IPS-18a (cell line): ENCODE measurements at regions not wholly inside any gene's neighbourhood (a gene's known extent, or its start where the extent isn't known, plus 50 kb on each side); places are given as distances from the start of the nearest gene placed in this dataset.

Source experiments
- H3K27ac ChIP-seq: one replicate; pipeline ENCODE4 v1.5.1; 2013; ENCODE audit warnings: low read length
- H3K27me3 ChIP-seq: one replicate; pipeline ENCODE4 v1.6.1; 2013; ENCODE audit warnings: mild to moderate bottlenecking, low read length; ENCODE audit not compliant: control insufficient read depth, insufficient read depth
- H3K36me3 ChIP-seq: one replicate; pipeline ENCODE4 v1.6.1; 2013; ENCODE audit warnings: low read depth, low read length; ENCODE audit not compliant: control insufficient read depth
- H3K4me1 ChIP-seq: one replicate; pipeline ENCODE4 v1.6.1; 2013; ENCODE audit warnings: low read depth, low read length; ENCODE audit not compliant: control insufficient read depth
- H3K4me3 ChIP-seq: one replicate; pipeline ENCODE4 v1.5.1; 2013; ENCODE audit warnings: low read length
- H3K9ac ChIP-seq: one replicate; pipeline ENCODE4 v1.6.1; 2013; ENCODE audit warnings: mild to moderate bottlenecking, low read length, moderate library complexity
- H3K9me3 ChIP-seq: one replicate; pipeline ENCODE4 v1.6.1; 2013; ENCODE audit warnings: low read depth, low read length; ENCODE audit not compliant: control insufficient read depth

GRCh38 chr4:125541836-125542385, 227.2 kb downstream of the FAT4 start:
- no peaks in the 10 kb centered on the region for H3K4me1 ChIP-seq
- no peaks in the 10 kb centered on the region for H3K36me3 ChIP-seq
- H3K4me3 ChIP-seq, result no peak overlapping the region
- H3K9ac ChIP-seq, result no peak overlapping the region
- no peak overlapping the region for H3K27ac ChIP-seq
- no peaks in the 10 kb centered on the region for H3K27me3 ChIP-seq
- H3K9me3 ChIP-seq, result no peaks in the 10 kb centered on the region

DNA sequence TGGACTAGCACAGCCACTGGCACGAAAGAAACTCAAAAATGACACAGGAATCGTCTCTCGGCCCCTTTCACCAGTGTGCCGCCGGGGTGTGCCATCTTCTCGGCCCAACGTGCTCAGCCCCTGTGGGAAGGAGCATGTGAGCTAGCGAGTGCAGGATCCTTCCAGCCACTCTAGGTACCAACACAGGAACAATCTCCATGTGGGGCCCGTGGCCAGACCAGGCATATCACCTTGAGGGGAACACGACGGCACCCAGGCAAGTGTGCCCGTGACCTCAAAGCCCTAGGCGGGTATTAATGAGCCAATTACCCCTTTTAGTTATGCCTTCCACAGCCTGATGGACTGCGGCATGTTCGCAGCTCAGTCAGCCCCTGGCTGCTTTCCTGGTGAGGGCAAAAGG, 231.5 kb downstream of the FAT4 start:
- H3K9me3 ChIP-seq, result no peaks in the 10 kb centered on the region
- no peaks in the 10 kb centered on the region for H3K27me3 ChIP-seq
- no peak overlapping the region for H3K27ac ChIP-seq
- H3K4me3 ChIP-seq, result no peak overlapping the region
- H3K9ac ChIP-seq, result no peak overlapping the region
- no peaks in the 10 kb centered on the region for H3K4me1 ChIP-seq
- H3K36me3 ChIP-seq, result no peaks in the 10 kb centered on the region

- no peaks in the 10 kb centered on the region for H3K4me1 ChIP-seq
- H3K27ac ChIP-seq, result no peak overlapping the region
- H3K36me3 ChIP-seq, result peaks cover 13% of the 10 kb centered on the region
- no peaks in the 10 kb centered on the region for H3K27me3 ChIP-seq
- H3K9ac ChIP-seq, result no peak overlapping the region
- H3K4me3 ChIP-seq, result no peak overlapping the region
- no peaks in the 10 kb centered on the region for H3K9me3 ChIP-seq
Observed at GRCh38 chr4:125547836-125548235, 233.1 kb downstream of the FAT4 start.

DNA sequence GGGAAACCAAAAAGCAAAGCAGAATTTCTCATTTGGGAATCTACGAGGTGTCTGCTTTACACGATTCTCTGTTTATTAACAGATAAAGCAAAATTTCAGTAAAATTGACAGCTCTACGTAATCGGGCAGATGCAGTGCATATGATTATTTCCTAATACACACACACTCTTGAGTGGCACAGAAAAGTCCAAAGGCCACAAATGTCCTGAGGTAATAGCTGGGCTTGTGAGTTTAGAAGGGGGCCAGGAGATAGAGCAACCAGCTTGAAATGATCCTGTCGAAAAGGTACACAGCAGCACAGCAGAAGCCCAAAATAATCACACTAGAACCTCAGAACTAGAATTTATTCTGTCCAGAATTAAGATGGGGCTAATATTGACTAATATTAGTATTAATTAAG, 236.0 kb downstream of the FAT4 start:
- no peaks in the 10 kb centered on the region for H3K27me3 ChIP-seq
- H3K36me3 ChIP-seq, result peaks cover 13% of the 10 kb centered on the region
- H3K4me3 ChIP-seq, result no peak overlapping the region
- H3K9me3 ChIP-seq, result no peaks in the 10 kb centered on the region
- no peaks in the 10 kb centered on the region for H3K4me1 ChIP-seq
- no peak overlapping the region for H3K9ac ChIP-seq
- no peak overlapping the region for H3K27ac ChIP-seq

- H3K27ac ChIP-seq, result no peak overlapping the region
- H3K9ac ChIP-seq, result no peak overlapping the region
- no peaks in the 10 kb centered on the region for H3K4me1 ChIP-seq
- peaks cover 18% of the 10 kb centered on the region for H3K36me3 ChIP-seq
- H3K4me3 ChIP-seq, result no peak overlapping the region
- no peaks in the 10 kb centered on the region for H3K9me3 ChIP-seq
- no peaks in the 10 kb centered on the region for H3K27me3 ChIP-seq
Observed at GRCh38 chr4:125551466-125551865, 236.7 kb downstream of the FAT4 start.

DNA sequence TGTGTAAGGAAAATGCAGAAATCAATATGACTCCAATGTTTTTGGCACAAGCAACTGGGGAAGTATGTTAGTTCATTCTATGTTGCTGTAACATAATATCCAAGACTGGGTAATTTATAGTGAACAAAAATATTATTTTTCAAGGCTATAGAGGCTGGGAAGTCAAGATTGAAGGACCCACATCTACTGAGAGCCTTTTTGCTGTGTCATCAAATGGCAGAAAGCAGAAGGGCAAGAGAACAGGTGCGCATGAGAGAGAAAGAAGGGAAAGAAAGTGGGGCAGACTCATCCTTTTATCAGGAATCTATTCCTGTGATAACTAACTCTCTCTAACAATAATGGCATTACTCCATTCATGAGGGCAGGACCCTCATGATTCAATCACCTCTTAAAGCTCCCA, 237.2 kb downstream of the FAT4 start:
- no peak overlapping the region for H3K27ac ChIP-seq
- no peak overlapping the region for H3K4me3 ChIP-seq
- no peaks in the 10 kb centered on the region for H3K9me3 ChIP-seq
- no peaks in the 10 kb centered on the region for H3K27me3 ChIP-seq
- H3K9ac ChIP-seq, result no peak overlapping the region
- H3K36me3 ChIP-seq, result peaks cover 19% of the 10 kb centered on the region
- no peaks in the 10 kb centered on the region for H3K4me1 ChIP-seq

GRCh38 chr4:125572601-125573000, 257.8 kb downstream of the FAT4 start:
- no peaks in the 10 kb centered on the region for H3K27me3 ChIP-seq
- no peaks in the 10 kb centered on the region for H3K9me3 ChIP-seq
- H3K9ac ChIP-seq, result no peak overlapping the region
- H3K36me3 ChIP-seq, result no peaks in the 10 kb centered on the region
- H3K4me1 ChIP-seq, result peaks cover 14% of the 10 kb centered on the region
- H3K27ac ChIP-seq, result no peak overlapping the region
- no peak overlapping the region for H3K4me3 ChIP-seq

DNA sequence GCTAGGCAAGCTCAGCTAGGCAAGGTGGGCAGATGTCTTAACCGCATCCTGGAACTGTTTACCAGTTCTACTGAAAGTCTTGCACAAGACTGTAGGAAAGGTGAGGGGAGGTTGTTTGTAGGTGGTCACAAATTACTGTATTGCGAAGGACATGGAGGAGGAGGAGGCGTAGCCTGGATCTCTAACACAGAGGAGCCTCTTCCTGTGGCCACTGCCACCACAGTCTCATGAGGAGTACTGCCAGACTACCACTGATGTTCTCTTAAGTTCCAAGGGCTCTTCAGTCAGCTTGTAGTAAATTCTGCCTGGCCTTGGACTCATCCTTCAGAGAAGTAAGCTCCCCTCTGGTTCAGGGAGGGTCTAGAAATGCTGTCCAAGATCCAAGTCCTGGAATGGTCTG, 258.6 kb downstream of the FAT4 start:
- Histone ChIP-seq H3K27ac (no peak overlapping the region), H3K4me1 (peaks cover 7% of the 10 kb centered on the region), H3K9ac (no peak overlapping the region), H3K9me3 (no peaks in the 10 kb centered on the region), H3K4me3 (no peak overlapping the region), H3K27me3 (no peaks in the 10 kb centered on the region), H3K36me3 (no peaks in the 10 kb centered on the region)

DNA sequence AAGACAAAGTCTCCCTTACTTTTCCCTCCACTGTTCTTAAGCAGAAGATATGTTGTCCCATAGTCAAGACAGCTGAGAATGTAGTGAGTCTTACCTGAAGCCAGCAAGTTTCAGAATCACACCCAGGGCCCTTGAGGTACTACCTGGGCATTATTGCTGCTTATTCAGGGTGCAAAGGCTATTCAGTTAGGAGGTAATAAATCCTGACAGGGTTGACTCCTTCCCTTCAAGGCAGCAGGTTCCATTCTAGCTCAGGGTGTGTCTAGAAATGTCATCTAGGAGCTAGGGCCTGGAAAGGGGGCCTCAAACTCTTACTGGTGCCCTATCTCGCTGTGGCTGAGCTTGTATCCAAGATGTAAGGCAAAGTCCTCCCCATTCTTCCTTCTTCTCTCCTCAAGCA, 259.0 kb downstream of the FAT4 start:
- no peaks in the 10 kb centered on the region for H3K27me3 ChIP-seq
- no peak overlapping the region for H3K9ac ChIP-seq

GRCh38 chr4:125582302-125582701, 267.5 kb downstream of the FAT4 start:
- Histone ChIP-seq H3K4me3 (no peak overlapping the region), H3K9ac (no peak overlapping the region), H3K27me3 (no peaks in the 10 kb centered on the region), H3K9me3 (no peaks in the 10 kb centered on the region), H3K36me3 (no peaks in the 10 kb centered on the region), H3K4me1 (no peaks in the 10 kb centered on the region), H3K27ac (no peak overlapping the region)

More for the DNA sequence above, 259.0 kb downstream of the FAT4 start:
- Histone ChIP-seq H3K9me3 (no peaks in the 10 kb centered on the region), H3K27ac (no peak overlapping the region), H3K36me3 (no peaks in the 10 kb centered on the region), H3K4me1 (peaks cover 2% of the 10 kb centered on the region), H3K4me3 (no peak overlapping the region)

DNA sequence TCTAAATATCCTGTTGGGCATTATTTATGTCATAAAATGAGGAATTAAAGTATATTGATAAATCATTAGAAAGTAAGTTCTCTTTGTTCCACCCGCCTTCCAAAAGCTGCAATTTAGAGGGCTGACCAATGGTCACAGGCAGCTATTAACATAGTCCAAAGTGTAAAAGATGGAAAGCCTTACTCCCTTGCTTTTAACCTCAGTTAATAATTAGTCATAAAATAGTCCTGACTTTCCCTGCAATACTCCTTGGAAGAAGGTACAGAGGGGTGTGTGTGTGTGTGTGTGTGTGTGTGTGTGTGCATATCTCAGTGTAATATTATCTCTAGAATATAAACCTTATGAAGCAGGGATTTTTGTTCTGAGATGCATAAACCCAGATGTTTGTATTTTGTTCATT, 275.4 kb downstream of the FAT4 start:
- no peaks in the 10 kb centered on the region for H3K9me3 ChIP-seq
- no peak overlapping the region for H3K27ac ChIP-seq
- no peaks in the 10 kb centered on the region for H3K27me3 ChIP-seq
- peaks cover 11% of the 10 kb centered on the region for H3K4me1 ChIP-seq
- H3K36me3 ChIP-seq, result no peaks in the 10 kb centered on the region
- no peak overlapping the region for H3K4me3 ChIP-seq
- no peak overlapping the region for H3K9ac ChIP-seq

DNA sequence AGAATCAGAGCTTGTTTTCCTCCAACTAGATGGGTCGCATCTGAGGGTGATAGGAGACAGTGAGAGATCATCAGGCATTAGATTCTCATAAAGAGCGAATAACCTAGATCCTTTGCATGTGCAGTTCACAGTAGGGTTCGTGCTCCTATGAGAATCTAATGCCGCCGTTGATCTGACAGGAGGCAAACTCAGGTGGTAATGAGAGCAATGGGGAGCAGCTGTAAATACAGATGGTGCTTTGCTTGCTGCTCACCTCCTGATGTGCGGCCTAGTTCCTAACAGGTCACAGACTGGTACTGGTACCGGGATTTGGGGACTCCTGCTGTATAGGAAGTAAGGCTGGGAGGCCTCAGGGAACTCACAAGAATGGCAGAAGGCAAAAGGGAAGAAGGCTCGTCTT, 276.5 kb downstream of the FAT4 start:
- Histone ChIP-seq H3K9me3 (no peaks in the 10 kb centered on the region), H3K27ac (no peak overlapping the region), H3K36me3 (no peaks in the 10 kb centered on the region), H3K4me1 (peaks cover 11% of the 10 kb centered on the region), H3K4me3 (no peak overlapping the region), H3K27me3 (no peaks in the 10 kb centered on the region), H3K9ac (no peak overlapping the region)
